ENCODE measurements at regions not wholly inside any gene's neighbourhood (a gene's known extent, or its start where the extent isn't known, plus 50 kb on each side); places are given as distances from the start of the nearest gene placed in this dataset.

GRCh38 chr11:69395287-69395686 lies 86.2 kb upstream of the LINC01488 start:
- ATAC-seq (ENCODE audit: insufficient read depth, low FRiP score) = no peak
- H3K9ac ChIP-seq (ENCODE audit: insufficient read depth in 1 of 2, low read length in 2 of 2) = no peak overlapping the region
- no peak overlapping the region for H3K27ac ChIP-seq (ENCODE audit: low read depth in 1 of 2, low read length in 1 of 2)
- no peaks in the 10 kb centered on the region for H3K36me3 ChIP-seq (ENCODE audit: control insufficient read depth in 4 of 4, insufficient read depth in 4 of 4, low read length in 4 of 4)
- WGBS, 2 donors = 88 to 92% methylated on average over 8 of the region's 8 CpGs
- no peaks in the 10 kb centered on the region for H3K27me3 ChIP-seq (ENCODE audit: control insufficient read depth in 3 of 3, insufficient read depth in 3 of 3, low read length in 2 of 3)
- H3K4me3 ChIP-seq = no peak overlapping the region
- H3K9me3 ChIP-seq (ENCODE audit: control insufficient read depth in 4 of 4, insufficient read depth in 3 of 4, low read length in 3 of 4) = peaks cover 0 to 2% (median 0%) of the 10 kb centered on the region in 4 donors
- peak; percentile 50 to 61 (median 56) for DNase-seq
- TF ChIP-seq, protein P1, sequence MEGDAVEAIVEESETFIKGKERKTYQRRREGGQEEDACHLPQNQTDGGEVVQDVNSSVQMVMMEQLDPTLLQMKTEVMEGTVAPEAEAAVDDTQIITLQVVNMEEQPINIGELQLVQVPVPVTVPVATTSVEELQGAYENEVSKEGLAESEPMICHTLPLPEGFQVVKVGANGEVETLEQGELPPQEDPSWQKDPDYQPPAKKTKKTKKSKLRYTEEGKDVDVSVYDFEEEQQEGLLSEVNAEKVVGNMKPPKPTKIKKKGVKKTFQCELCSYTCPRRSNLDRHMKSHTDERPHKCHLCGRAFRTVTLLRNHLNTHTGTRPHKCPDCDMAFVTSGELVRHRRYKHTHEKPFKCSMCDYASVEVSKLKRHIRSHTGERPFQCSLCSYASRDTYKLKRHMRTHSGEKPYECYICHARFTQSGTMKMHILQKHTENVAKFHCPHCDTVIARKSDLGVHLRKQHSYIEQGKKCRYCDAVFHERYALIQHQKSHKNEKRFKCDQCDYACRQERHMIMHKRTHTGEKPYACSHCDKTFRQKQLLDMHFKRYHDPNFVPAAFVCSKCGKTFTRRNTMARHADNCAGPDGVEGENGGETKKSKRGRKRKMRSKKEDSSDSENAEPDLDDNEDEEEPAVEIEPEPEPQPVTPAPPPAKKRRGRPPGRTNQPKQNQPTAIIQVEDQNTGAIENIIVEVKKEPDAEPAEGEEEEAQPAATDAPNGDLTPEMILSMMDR (IDR thresholded peaks at IDR 0.05; ENCODE audit: control extremely low read depth, extremely low read depth) = no peak
- H3K4me1 ChIP-seq (ENCODE audit: control insufficient read depth in 5 of 5, insufficient read depth in 5 of 5, low read length in 5 of 5) = peaks cover 0 to 38% (median 3%) of the 10 kb centered on the region in 5 donors

DNA sequence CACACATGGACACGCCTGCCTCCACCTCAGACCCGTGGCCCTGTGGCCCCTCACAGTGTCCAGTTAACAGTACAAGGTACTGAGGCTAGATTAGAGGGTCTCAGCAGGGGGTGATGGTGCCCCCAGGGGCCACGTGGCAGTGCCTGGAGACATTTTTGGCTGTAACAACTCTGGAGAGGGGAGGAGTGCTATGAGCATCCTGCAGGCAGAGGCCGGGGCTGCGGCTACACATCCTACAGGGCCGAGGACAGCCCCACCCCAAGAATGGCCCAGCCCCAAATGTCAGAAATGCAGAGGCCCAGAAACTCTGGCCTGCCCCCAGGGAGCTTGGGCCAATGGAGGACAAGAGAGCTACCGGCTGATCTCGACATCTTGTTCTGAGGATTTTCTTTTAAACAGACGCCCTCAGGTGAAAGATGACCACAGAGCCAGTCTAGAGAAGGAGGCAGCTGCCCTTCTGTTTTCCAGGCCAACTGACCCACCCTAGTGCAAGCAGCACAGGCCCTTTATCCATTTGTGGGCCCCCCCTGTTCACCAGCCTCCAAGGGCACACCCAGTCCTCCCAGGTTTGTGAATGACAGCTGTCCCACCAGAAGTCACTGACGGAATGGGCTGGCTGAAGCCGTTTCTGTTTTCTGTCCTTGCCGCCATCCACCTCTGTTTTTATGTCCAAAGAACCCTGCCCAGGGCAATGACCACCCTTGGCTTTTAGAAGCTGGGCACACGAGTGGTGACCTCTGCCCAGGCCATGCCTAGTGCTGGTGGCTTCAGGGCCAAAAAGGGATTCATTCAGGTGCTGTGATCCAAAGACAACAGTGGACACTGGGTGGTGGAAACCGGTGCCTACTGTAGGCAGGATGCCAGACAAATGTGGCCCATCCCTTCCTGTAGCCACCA lies 85.2 kb upstream of the LINC01488 start:
- no peak overlapping the region for H3K4me3 ChIP-seq
- WGBS, 2 donors = 94 to 95% methylated on average over 14 of the region's 14 CpGs
- H3K27ac ChIP-seq (ENCODE audit: low read depth in 1 of 2, low read length in 1 of 2) = no peak overlapping the region
- TF ChIP-seq, protein P1 (IDR thresholded peaks at IDR 0.05; ENCODE audit: control extremely low read depth, extremely low read depth) = no peak
- H3K4me1 ChIP-seq (ENCODE audit: control insufficient read depth in 5 of 5, insufficient read depth in 5 of 5, low read length in 5 of 5) = peaks cover 0 to 36% (median 3%) of the 10 kb centered on the region in 5 donors
- no peak overlapping the region for H3K9ac ChIP-seq (ENCODE audit: insufficient read depth in 1 of 2, low read length in 2 of 2)
- H3K36me3 ChIP-seq (ENCODE audit: control insufficient read depth in 4 of 4, insufficient read depth in 4 of 4, low read length in 4 of 4) = no peaks in the 10 kb centered on the region
- no peaks in the 10 kb centered on the region for H3K27me3 ChIP-seq (ENCODE audit: control insufficient read depth in 3 of 3, insufficient read depth in 3 of 3, low read length in 2 of 3)
- DNase-seq (no peak), ATAC-seq (ENCODE audit: insufficient read depth, low FRiP score) (no peak)
- peaks cover 0 to 2% (median 0%) of the 10 kb centered on the region in 4 donors for H3K9me3 ChIP-seq (ENCODE audit: control insufficient read depth in 4 of 4, insufficient read depth in 3 of 4, low read length in 3 of 4)

GRCh38 chr11:69396948-69397307 lies 84.5 kb upstream of the LINC01488 start:
- H3K9ac ChIP-seq (ENCODE audit: insufficient read depth in 1 of 2, low read length in 2 of 2) = no peak overlapping the region
- DNase-seq (no peak), ATAC-seq (ENCODE audit: insufficient read depth, low FRiP score) (no peak)
- WGBS, 2 donors = 90 to 93% methylated on average over 2 of the region's 2 CpGs
- no peak overlapping the region for H3K4me3 ChIP-seq
- H3K27me3 ChIP-seq (ENCODE audit: control insufficient read depth in 3 of 3, insufficient read depth in 3 of 3, low read length in 2 of 3) = no peaks in the 10 kb centered on the region
- H3K9me3 ChIP-seq (ENCODE audit: control insufficient read depth in 4 of 4, insufficient read depth in 3 of 4, low read length in 3 of 4) = peaks cover 0 to 2% (median 0%) of the 10 kb centered on the region in 4 donors
- TF ChIP-seq, protein P1 (IDR thresholded peaks at IDR 0.05; ENCODE audit: control extremely low read depth, extremely low read depth) = no peak
- peaks cover 0 to 30% (median 3%) of the 10 kb centered on the region in 5 donors for H3K4me1 ChIP-seq (ENCODE audit: control insufficient read depth in 5 of 5, insufficient read depth in 5 of 5, low read length in 5 of 5)
- H3K27ac ChIP-seq (ENCODE audit: low read depth in 1 of 2, low read length in 1 of 2) = no peak overlapping the region
- H3K36me3 ChIP-seq (ENCODE audit: control insufficient read depth in 4 of 4, insufficient read depth in 4 of 4, low read length in 4 of 4) = no peaks in the 10 kb centered on the region

Measured in lung (tissue), 11 donors.